A549 (cell line): ENCODE measurements at regions not wholly inside any gene's neighbourhood (a gene's known extent, or its start where the extent isn't known, plus 50 kb on each side); places are given as distances from the start of the nearest gene placed in this dataset.

ENCODE experiments used
- ATAC-seq, 2 experiments: fragments of 200-7000 bp in 1 of 2; fragments of >200 bp in 1 of 2; cut with Nextera tagmentation in 1 of 2; cut with Tn5 transposase in 1 of 2; 3 replicates each; pipeline versions ENCODE4 v1.8.0 to v1.9.1; 2018 to 2020; ENCODE audit warnings: mild to moderate bottlenecking in 1 of 2, moderate library complexity in 1 of 2
- CTCF ChIA-PET: fragments of 300-600 bp; sonication (Branson Sonifier 250); formaldehyde crosslinking; extraction: SDS; loops from one replicate; lab custom pipeline; 2021; ENCODE audit warnings: antibody characterized with exemption, inconsistent platforms; lab: Yijun Ruan, JAX
- POLR2A ChIA-PET: fragments of 350-600 bp; formaldehyde crosslinking; extraction: SDS; loops from one replicate; lab custom pipeline; 2021; ENCODE audit warnings: antibody characterized with exemption, inconsistent platforms; lab: Yijun Ruan, JAX
- DNase-seq, 2 experiments: peaks; one replicate each; pipeline versions ENCODE4 v3.0.0 to v3.0.0-alpha.2; 2011 to 2016; ENCODE audit warnings: low read depth in 1 of 2, low spot score in 1 of 2
- FAIRE-seq: peaks from 2 replicates; lab custom pipeline; 2011; peaks lifted over from hg19 to GRCh38; lab: Jason Lieb, UNC
- H3K27ac ChIP-seq, 2 experiments: fragments of >200 bp; sonication (Bioruptor Twin); formaldehyde crosslinking; 3 replicates each; pipeline ENCODE4 v1.5.1; 2016 to 2017
- H3K4me1 ChIP-seq: fragments of >200 bp; sonication (Bioruptor Twin); formaldehyde crosslinking; 3 replicates; pipeline ENCODE4 v1.6.1; 2016
- H3K4me2 ChIP-seq: fragments of >200 bp; sonication (Bioruptor Twin); formaldehyde crosslinking; 3 replicates; pipeline ENCODE4 v1.6.1; 2016
- H3K4me3 ChIP-seq: fragments of >200 bp; sonication (Bioruptor Twin); formaldehyde crosslinking; 3 replicates; pipeline ENCODE4 v1.5.1; 2016
- H3K9me3 ChIP-seq: fragments of >200 bp; sonication (Bioruptor Twin); formaldehyde crosslinking; 3 replicates; pipeline ENCODE4 v1.6.1; 2016
- CBX2 ChIP-seq: fragments of 200-600 bp; sonication (generic); IDR thresholded peaks from 2 replicates; pipeline ENCODE4 v1.6.1; 2016; ENCODE audit warnings: low read depth, mild to moderate bottlenecking, borderline replicate concordance
- CBX8 ChIP-seq: fragments of 200-600 bp; sonication (generic); IDR thresholded peaks from 2 replicates; pipeline ENCODE4 v1.6.1; 2016
- EHMT2 ChIP-seq: fragments of 200-600 bp; sonication (generic); IDR thresholded peaks from 2 replicates; pipeline ENCODE4 v1.6.1; 2016; ENCODE audit warnings: antibody characterized with exemption, low read depth, mild to moderate bottlenecking, moderate library complexity
- EP300 ChIP-seq, 2 experiments: fragments of >200 bp; sonication (Bioruptor Twin); formaldehyde crosslinking; IDR thresholded peaks; 2 replicates in 1 of 2; 3 replicates in 1 of 2; pipeline ENCODE4 v1.6.1; 2016 to 2017
- FOSB ChIP-seq: fragments of 250-450 bp; sonication (Bioruptor Pico); IDR thresholded peaks from 2 replicates; pipeline ENCODE4 v1.5.0; 2020; ENCODE audit warnings: mild to moderate bottlenecking, moderate library complexity
- FOSL2 ChIP-seq, 2 experiments: fragments of 450-650 bp in 1 of 2; fragments of >200 bp in 1 of 2; sonication (Bioruptor Twin) in 1 of 2; formaldehyde crosslinking; IDR thresholded peaks; 2 replicates each; pipeline versions ENCODE4 v1.5.0 to v1.6.1; 2016 to 2020; ENCODE audit warnings: mild to moderate bottlenecking in 1 of 2, moderate library complexity in 1 of 2
- HEYL ChIP-seq: fragments of 250-450 bp; sonication (Bioruptor Pico); IDR thresholded peaks from 2 replicates; pipeline ENCODE4 v1.8.0; 2021; ENCODE audit warnings: mild to moderate bottlenecking, moderate library complexity
- HOXA7 ChIP-seq: fragments of 250-450 bp; sonication (Bioruptor Pico); IDR thresholded peaks from 2 replicates; pipeline ENCODE4 v1.5.0; 2020; ENCODE audit warnings: mild to moderate bottlenecking, moderate library complexity
- HOXB5 ChIP-seq: fragments of 250-450 bp; sonication (Bioruptor Pico); IDR thresholded peaks from 2 replicates; pipeline ENCODE4 v1.5.0; 2020; ENCODE audit warnings: mild to moderate bottlenecking, moderate library complexity
- JUN ChIP-seq, 2 experiments: fragments of >200 bp; sonication (Bioruptor Twin); formaldehyde crosslinking; IDR thresholded peaks; 2 replicates in 1 of 2; 3 replicates in 1 of 2; pipeline ENCODE4 v1.6.1; 2016 to 2017
- KDM1A ChIP-seq: fragments of 200-600 bp; sonication (generic); IDR thresholded peaks from 2 replicates; pipeline ENCODE4 v1.6.1; 2016; ENCODE audit warnings: low read depth, mild to moderate bottlenecking
- KDM5A ChIP-seq: fragments of 200-600 bp; sonication (generic); IDR thresholded peaks from 2 replicates; pipeline ENCODE4 v1.6.1; 2016; ENCODE audit warnings: antibody characterized with exemption, mild to moderate bottlenecking
- NFE2L2 ChIP-seq: fragments of 150-350 bp; conservative IDR thresholded peaks from 2 replicates; pipeline ENCODE4 v1.6.1; 2014; ENCODE audit warnings: low read length
- NPAS2 ChIP-seq: fragments of 250-450 bp; sonication (Bioruptor Pico); IDR thresholded peaks from 2 replicates; pipeline ENCODE4 v1.8.0; 2022; ENCODE audit warnings: mild to moderate bottlenecking, moderate library complexity, borderline replicate concordance
- NR3C1 ChIP-seq: fragments of >200 bp; sonication (Bioruptor Twin); formaldehyde crosslinking; IDR thresholded peaks from 3 replicates; pipeline ENCODE4 v1.6.1; 2017
- POLR2A ChIP-seq: IDR thresholded peaks from 2 replicates; pipeline ENCODE4 v1.6.1; 2012; ENCODE audit warnings: mild to moderate bottlenecking, low read length
- POLR2AphosphoS2 ChIP-seq: conservative IDR thresholded peaks from 2 replicates; pipeline ENCODE4 v1.6.1; 2012; ENCODE audit warnings: low read length, improper control_type of control experiment, inconsistent platforms
- RAD21 ChIP-seq, 2 experiments: fragments of >200 bp in 1 of 2; sonication (Bioruptor Twin) in 1 of 2; formaldehyde crosslinking in 1 of 2; IDR thresholded peaks in 1 of 2; conservative IDR thresholded peaks in 1 of 2; 2 replicates in 1 of 2; 3 replicates in 1 of 2; pipeline ENCODE4 v1.6.1; 2012 to 2018; ENCODE audit warnings: inconsistent platforms in 1 of 2
- RARB ChIP-seq: fragments of 250-450 bp; sonication (Bioruptor Pico); IDR thresholded peaks from 2 replicates; pipeline ENCODE4 v1.8.0; 2021; ENCODE audit warnings: mild to moderate bottlenecking, moderate library complexity
- RFX5 ChIP-seq: fragments of 450-650 bp; IDR thresholded peaks from 2 replicates; pipeline ENCODE4 v1.7.1; 2014; ENCODE audit warnings: antibody characterized with exemption, mild to moderate bottlenecking, moderate library complexity
- SMC3 ChIP-seq: fragments of >200 bp; sonication (Bioruptor Twin); formaldehyde crosslinking; IDR thresholded peaks from 3 replicates; pipeline ENCODE4 v1.6.1; 2018; ENCODE audit warnings: inconsistent platforms
- SREBF2 ChIP-seq: fragments of 450-650 bp; IDR thresholded peaks from 2 replicates; pipeline ENCODE4 v1.6.1; 2014; ENCODE audit warnings: mild to moderate bottlenecking, moderate library complexity
- TP53 ChIP-seq: fragments of 250-450 bp; sonication (Bioruptor Pico); IDR thresholded peaks from 2 replicates; pipeline ENCODE4 v1.5.0; 2021; ENCODE audit warnings: mild to moderate bottlenecking, moderate library complexity
- ZFP36 ChIP-seq: fragments of 450-650 bp; IDR thresholded peaks from 2 replicates; pipeline ENCODE4 v1.6.1; 2014; ENCODE audit warnings: borderline replicate concordance; ENCODE audit not compliant: partially characterized antibody
- ZSCAN20 ChIP-seq: fragments of 250-450 bp; sonication (Bioruptor Pico); IDR thresholded peaks from 2 replicates; pipeline ENCODE4 v1.8.0; 2022; ENCODE audit warnings: mild to moderate bottlenecking, moderate library complexity
- WGBS: methylation state at CpG from one replicate; pipeline ENCODE4 v1.1.6; 2017; ENCODE audit errors: missing lambda C conversion rate; 5-methylcytosine and 5-hydroxymethylcytosine counted together
- TF ChIP-seq, protein P1 (sequence below): IDR thresholded peaks from 2 replicates; pipeline ENCODE4 v1.6.1; 2012
- TF ChIP-seq, protein P2 (sequence below): IDR thresholded peaks from 2 replicates; pipeline ENCODE4 v1.6.1; 2012; ENCODE audit warnings: low read depth, borderline replicate concordance
- TF ChIP-seq, protein P3 (sequence below): fragments of 200-600 bp; sonication (generic); IDR thresholded peaks from 2 replicates; pipeline ENCODE4 v1.6.1; 2016; ENCODE audit warnings: antibody characterized with exemption, mild to moderate bottlenecking, moderate library complexity

DNA sequence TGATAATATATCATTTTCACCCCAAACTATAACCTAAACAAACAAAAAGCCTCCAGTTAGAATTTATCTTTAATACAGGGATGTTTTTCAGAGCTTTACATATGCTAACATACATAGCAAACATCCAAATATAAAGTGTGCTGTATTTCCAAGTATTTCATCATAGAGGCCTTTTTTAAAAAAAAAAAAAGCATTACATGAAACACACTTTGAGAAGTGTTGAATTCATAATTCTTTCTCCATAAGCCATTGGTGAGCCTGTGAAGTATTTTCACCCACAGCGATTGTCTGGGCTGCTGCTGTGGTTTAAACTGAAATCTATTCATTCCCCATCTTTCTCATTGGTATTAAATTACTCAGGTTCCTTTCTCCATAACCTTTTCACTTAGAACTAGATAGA lies 503.4 kb upstream of the CDH8 start:
- ChIA-PET CTCF (no interaction called here), POLR2A (no interaction called here)
- DNase-seq, result no peak
- no peaks in the 10 kb centered on the region for H3K9me3 ChIP-seq
- FAIRE-seq, result no peak
- no peak overlapping the region for H3K27ac ChIP-seq
- H3K4me2 ChIP-seq, result no peak overlapping the region
- H3K4me1 ChIP-seq, result no peaks in the 10 kb centered on the region
- no peak overlapping the region for H3K4me3 ChIP-seq
- TF ChIP-seq NFE2L2, result no peak
- TF ChIP-seq CBX8, result no peak
- TF ChIP-seq POLR2AphosphoS2, result no peak
- no peak for TF ChIP-seq RAD21 (conservative IDR thresholded peaks at IDR 0.05 in 1 of 2, IDR thresholded peaks at IDR 0.05 in 1 of 2)
- no peak for TF ChIP-seq FOSB (CRISPR knock-in tag)
- TF ChIP-seq HOXB5, result no peak
- TF ChIP-seq, protein P1, sequence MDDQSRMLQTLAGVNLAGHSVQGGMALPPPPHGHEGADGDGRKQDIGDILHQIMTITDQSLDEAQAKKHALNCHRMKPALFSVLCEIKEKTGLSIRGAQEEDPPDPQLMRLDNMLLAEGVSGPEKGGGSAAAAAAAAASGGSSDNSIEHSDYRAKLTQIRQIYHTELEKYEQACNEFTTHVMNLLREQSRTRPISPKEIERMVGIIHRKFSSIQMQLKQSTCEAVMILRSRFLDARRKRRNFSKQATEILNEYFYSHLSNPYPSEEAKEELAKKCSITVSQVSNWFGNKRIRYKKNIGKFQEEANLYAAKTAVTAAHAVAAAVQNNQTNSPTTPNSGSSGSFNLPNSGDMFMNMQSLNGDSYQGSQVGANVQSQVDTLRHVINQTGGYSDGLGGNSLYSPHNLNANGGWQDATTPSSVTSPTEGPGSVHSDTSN, result no peak
- no peak for TF ChIP-seq FOSL2 (IDR thresholded peaks at IDR 0.05)
- TF ChIP-seq FOSL2 (CRISPR knock-in tag; IDR thresholded peaks at IDR 0.05), result no peak
- no peak for TF ChIP-seq TP53 (CRISPR knock-in tag)
- no peak for TF ChIP-seq SREBF2
- TF ChIP-seq EHMT2, result no peak
- TF ChIP-seq, protein P2, sequence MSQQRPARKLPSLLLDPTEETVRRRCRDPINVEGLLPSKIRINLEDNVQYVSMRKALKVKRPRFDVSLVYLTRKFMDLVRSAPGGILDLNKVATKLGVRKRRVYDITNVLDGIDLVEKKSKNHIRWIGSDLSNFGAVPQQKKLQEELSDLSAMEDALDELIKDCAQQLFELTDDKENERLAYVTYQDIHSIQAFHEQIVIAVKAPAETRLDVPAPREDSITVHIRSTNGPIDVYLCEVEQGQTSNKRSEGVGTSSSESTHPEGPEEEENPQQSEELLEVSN, result no peak
- ATAC-seq, result no peak
- 0% methylated on average over 1 of the region's 1 CpG for WGBS

DNA sequence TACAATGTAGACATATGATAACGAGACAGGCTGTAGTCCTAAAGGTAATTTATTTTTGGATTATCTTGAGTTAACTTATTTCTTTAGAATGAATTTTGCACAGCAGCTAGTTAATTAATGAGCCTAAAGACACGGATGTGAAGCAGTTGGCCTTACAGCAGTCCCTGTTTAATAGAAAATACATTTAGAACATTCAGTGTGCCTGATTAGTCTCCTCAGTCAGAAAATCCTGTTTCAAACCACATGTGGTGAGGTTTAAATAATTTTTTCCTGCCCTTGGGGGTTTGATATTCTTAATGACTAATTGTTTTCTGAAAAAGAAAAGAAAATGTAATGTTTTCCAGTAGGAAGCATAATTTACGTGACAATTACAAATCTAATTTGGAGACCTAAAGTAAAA lies 494.2 kb upstream of the CDH8 start:
- 2% methylated on average over 3 of the region's 3 CpGs for WGBS
- no peaks in the 10 kb centered on the region for H3K9me3 ChIP-seq
- ChIA-PET CTCF (no interaction called here), POLR2A (no interaction called here)
- H3K4me2 ChIP-seq, result no peak overlapping the region
- no peak for ATAC-seq
- no peak for FAIRE-seq
- H3K27ac ChIP-seq, result no peak overlapping the region
- no peaks in the 10 kb centered on the region for H3K4me1 ChIP-seq
- TF ChIP-seq EP300 (IDR thresholded peaks at IDR 0.05) (no peak), ZSCAN20 (CRISPR knock-in tag) (no peak), CBX2 (no peak), JUN (IDR thresholded peaks at IDR 0.05) (no peak), KDM5A (no peak), NPAS2 (CRISPR knock-in tag) (no peak), RARB (CRISPR knock-in tag) (no peak), NR3C1 (no peak), KDM1A (no peak), TP53 (CRISPR knock-in tag) (no peak), HEYL (CRISPR knock-in tag) (no peak), EHMT2 (no peak), SMC3 (no peak), ZFP36 (no peak), RFX5 (no peak), HOXA7 (no peak), POLR2A (no peak), FOSL2 (IDR thresholded peaks at IDR 0.05) (no peak), FOSL2 (CRISPR knock-in tag; IDR thresholded peaks at IDR 0.05) (no peak)
- TF ChIP-seq, protein P3, sequence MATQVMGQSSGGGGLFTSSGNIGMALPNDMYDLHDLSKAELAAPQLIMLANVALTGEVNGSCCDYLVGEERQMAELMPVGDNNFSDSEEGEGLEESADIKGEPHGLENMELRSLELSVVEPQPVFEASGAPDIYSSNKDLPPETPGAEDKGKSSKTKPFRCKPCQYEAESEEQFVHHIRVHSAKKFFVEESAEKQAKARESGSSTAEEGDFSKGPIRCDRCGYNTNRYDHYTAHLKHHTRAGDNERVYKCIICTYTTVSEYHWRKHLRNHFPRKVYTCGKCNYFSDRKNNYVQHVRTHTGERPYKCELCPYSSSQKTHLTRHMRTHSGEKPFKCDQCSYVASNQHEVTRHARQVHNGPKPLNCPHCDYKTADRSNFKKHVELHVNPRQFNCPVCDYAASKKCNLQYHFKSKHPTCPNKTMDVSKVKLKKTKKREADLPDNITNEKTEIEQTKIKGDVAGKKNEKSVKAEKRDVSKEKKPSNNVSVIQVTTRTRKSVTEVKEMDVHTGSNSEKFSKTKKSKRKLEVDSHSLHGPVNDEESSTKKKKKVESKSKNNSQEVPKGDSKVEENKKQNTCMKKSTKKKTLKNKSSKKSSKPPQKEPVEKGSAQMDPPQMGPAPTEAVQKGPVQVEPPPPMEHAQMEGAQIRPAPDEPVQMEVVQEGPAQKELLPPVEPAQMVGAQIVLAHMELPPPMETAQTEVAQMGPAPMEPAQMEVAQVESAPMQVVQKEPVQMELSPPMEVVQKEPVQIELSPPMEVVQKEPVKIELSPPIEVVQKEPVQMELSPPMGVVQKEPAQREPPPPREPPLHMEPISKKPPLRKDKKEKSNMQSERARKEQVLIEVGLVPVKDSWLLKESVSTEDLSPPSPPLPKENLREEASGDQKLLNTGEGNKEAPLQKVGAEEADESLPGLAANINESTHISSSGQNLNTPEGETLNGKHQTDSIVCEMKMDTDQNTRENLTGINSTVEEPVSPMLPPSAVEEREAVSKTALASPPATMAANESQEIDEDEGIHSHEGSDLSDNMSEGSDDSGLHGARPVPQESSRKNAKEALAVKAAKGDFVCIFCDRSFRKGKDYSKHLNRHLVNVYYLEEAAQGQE, result no peak
- TF ChIP-seq, protein P1, result no peak
- no peak overlapping the region for H3K4me3 ChIP-seq
- no peak for DNase-seq
